ENCODE measurements at regions not wholly inside any gene's neighbourhood (a gene's known extent, or its start where the extent isn't known, plus 50 kb on each side); places are given as distances from the start of the nearest gene placed in this dataset.

DNA sequence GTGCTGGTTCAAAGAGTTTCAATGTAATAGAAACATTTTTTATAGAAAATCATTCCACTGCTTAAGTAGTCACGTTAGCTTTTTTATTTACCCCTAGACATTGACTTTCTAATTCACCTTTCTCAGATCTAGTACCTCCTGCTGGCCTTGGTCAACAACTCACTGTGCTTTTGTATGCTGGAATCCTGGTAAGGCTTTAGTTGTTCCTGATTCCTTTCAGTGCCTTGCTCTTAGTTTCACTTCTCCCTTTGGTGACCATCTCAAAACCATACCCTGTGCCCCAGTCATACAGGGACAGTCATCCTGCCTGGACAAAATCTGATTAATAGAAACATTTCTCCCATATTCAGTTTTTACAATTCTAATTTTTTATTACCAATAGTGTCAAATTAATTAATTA is 130.2 kb downstream of the GPR37 start:
- ChIA-PET CTCF (ENCODE audit: low intra/inter-chr PET ratio) (no interaction called here), POLR2A (no interaction called here)
- H3K4me3 ChIP-seq, result no peak overlapping the region
- DNase-seq (ENCODE audit: extremely low read depth in 1 of 4, low spot score in 3 of 4), result no peak
- no peaks in the 10 kb centered on the region for H3K79me2 ChIP-seq (ENCODE audit: control insufficient read depth, insufficient read depth, low read length)
- no peak for ATAC-seq
- H3K9me1 ChIP-seq (ENCODE audit: control insufficient read depth, insufficient read depth, low read length), result no peaks in the 10 kb centered on the region
- 5% methylated on average over 1 of the region's 1 CpG for WGBS (ENCODE audit: insufficient coverage, low coverage, missing lambda C conversion rate)
- H3K27me3 ChIP-seq (ENCODE audit: control insufficient read depth in 2 of 2, insufficient read depth in 2 of 2, low read length in 2 of 2), result no peaks in the 10 kb centered on the region
- no peaks in the 10 kb centered on the region for H3K36me3 ChIP-seq (ENCODE audit: control insufficient read depth, insufficient read depth, low read length)
- no peak overlapping the region for H3K4me2 ChIP-seq (ENCODE audit: insufficient read depth, low read length)
- no TSS peak for BruUV-seq (replicated peaks)
- TF ChIP-seq SAP30 (IDR thresholded peaks at IDR 0.05; ENCODE audit: borderline replicate concordance, insufficient read depth, low read depth, low read length, poor library complexity, severe bottlenecking), result no peak
- TF ChIP-seq TRIM28 (IDR thresholded peaks at IDR 0.05), result no peak
- no peak for TF ChIP-seq KDM4B (IDR thresholded peaks at IDR 0.05; ENCODE audit: borderline replicate concordance in 2 of 2, low read depth in 1 of 2)
- no peak for TF ChIP-seq BMI1 (IDR thresholded peaks at IDR 0.05; ENCODE audit: low read length)
- TF ChIP-seq FOXJ2 (tag; IDR thresholded peaks at IDR 0.05), result no peak
- TF ChIP-seq GATAD2A (IDR thresholded peaks at IDR 0.05), result no peak
- TF ChIP-seq MCM2 (IDR thresholded peaks at IDR 0.05; ENCODE audit: low read depth), result no peak
- no peak for TF ChIP-seq RBM14 (IDR thresholded peaks at IDR 0.05; ENCODE audit: borderline replicate concordance, insufficient read depth, low read depth, low read length)
- no peaks in the 10 kb centered on the region for H3K4me1 ChIP-seq (replicated peaks in 1 of 2; ENCODE audit: control insufficient read depth in 2 of 2, insufficient read depth in 2 of 2, low read length in 2 of 2)
- no peaks in the 10 kb centered on the region; the same call in 1 of the 2 replicates for H3K9me3 ChIP-seq (replicated peaks; ENCODE audit: control insufficient read depth, insufficient read depth, low read depth, low read length)
- intact Hi-C loops (cut with micrococcal nuclease) (loop anchor here (5.0 to 10.0 kb wide), 2 partner anchors 37 to 599 kb away; no protein-coding TSS in a partner anchor), in situ Hi-C loops (cut with MboI) (no loop called here)
- FAIRE-seq, result no peak
- no peak overlapping the region for H3K9ac ChIP-seq (ENCODE audit: insufficient read depth in 1 of 2, low read depth in 2 of 2, low read length in 2 of 2)
- no peak overlapping the region for H2AFZ ChIP-seq (ENCODE audit: low read depth, low read length)
- no peak overlapping the region for H3K27ac ChIP-seq (ENCODE audit: extremely low read depth, low read depth, low read length)
- no peaks in the 10 kb centered on the region for H4K20me1 ChIP-seq (replicated peaks; ENCODE audit: control insufficient read depth, insufficient read depth, low read length)

Data from K562 (cell line).